T-cell (primary cell): ENCODE measurements at regions not wholly inside any gene's neighbourhood (a gene's known extent, or its start where the extent isn't known, plus 50 kb on each side); places are given as distances from the start of the nearest gene placed in this dataset.

Source experiments
- ATAC-seq, 4 experiments: fragments of 200-7000 bp in 3 of 4; fragments of 150-1000 bp in 1 of 4; cut with Tn5 transposase; replicated peaks in 1 of 4; 1 replicate in 3 of 4; 2 replicates in 1 of 4; pipeline ENCODE4 v1.10.0; 2021; ENCODE audit warnings: moderate library complexity in 3 of 4, mild to moderate bottlenecking in 2 of 4, moderate number of reproducible peaks in 1 of 4
- CTCF ChIA-PET, 2 donors: fragments of 300-600 bp; sonication (Branson Sonifier 250); formaldehyde crosslinking; loops; one replicate each; lab custom pipeline; 2022; ENCODE audit warnings: antibody characterized with exemption in 2 of 2; lab: Charles Lee
- POLR2A ChIA-PET, 2 donors: fragments of 300-600 bp; sonication (Branson Sonifier 250); formaldehyde crosslinking; loops; one replicate each; lab custom pipeline; 2022; ENCODE audit warnings: antibody characterized with exemption in 2 of 2; lab: Charles Lee
- DNase-seq, 35 experiments: peaks; one replicate each; pipeline versions ENCODE4 v3.0.0 to v3.0.0-alpha.2; 2013 to 2023
- H3K27ac ChIP-seq: one replicate; pipeline ENCODE4 v1.5.1; 2013; ENCODE audit warnings: low read length
- H3K27me3 ChIP-seq, 2 experiments: replicated peaks in 1 of 2; 1 replicate in 1 of 2; 2 replicates in 1 of 2; pipeline versions ENCODE4 v1.6.1 to v1.7.0; 2013; ENCODE audit warnings: low read length in 1 of 2, mixed read lengths in 1 of 2; ENCODE audit not compliant: control insufficient read depth in 2 of 2, insufficient read depth in 2 of 2; ENCODE audit errors: extremely low read depth in 1 of 2
- H3K36me3 ChIP-seq, 2 donors: 1 replicate in 1 of 2; 2 replicates in 1 of 2; pipeline versions ENCODE4 v1.6.1 to v1.7.0; 2013; ENCODE audit warnings: low read length in 1 of 2; ENCODE audit not compliant: control insufficient read depth in 2 of 2, insufficient read depth in 1 of 2; ENCODE audit errors: extremely low read depth in 1 of 2
- H3K4me1 ChIP-seq, 2 experiments: 1 replicate in 1 of 2; 2 replicates in 1 of 2; pipeline versions ENCODE4 v1.6.1 to v1.7.0; 2013; ENCODE audit warnings: low read length in 2 of 2, mixed read lengths in 1 of 2; ENCODE audit not compliant: insufficient read depth in 2 of 2, control insufficient read depth in 1 of 2; ENCODE audit errors: extremely low read depth in 1 of 2
- H3K4me3 ChIP-seq, 2 donors: 1 replicate in 1 of 2; 2 replicates in 1 of 2; pipeline versions ENCODE4 v1.5.1 to v1.7.0; 2013; ENCODE audit warnings: mild to moderate bottlenecking in 2 of 2, low read length in 1 of 2, moderate library complexity in 1 of 2; ENCODE audit not compliant: control insufficient read depth in 1 of 2; ENCODE audit errors: extremely low read depth in 1 of 2
- H3K9me3 ChIP-seq: 2 replicates; pipeline ENCODE4 v1.7.0; 2013
- H3K27ac Mint-ChIP-seq, 2 donors: one replicate each; pipeline ENCODE4 v1.8.0; 2020 to 2021; ENCODE audit warnings: mild to moderate bottlenecking in 2 of 2, mixed read lengths in 2 of 2
- H3K27me3 Mint-ChIP-seq, 2 donors: one replicate each; pipeline ENCODE4 v1.8.0; 2021 to 2022; ENCODE audit warnings: mixed read lengths in 2 of 2
- H3K36me3 Mint-ChIP-seq: one replicate; pipeline ENCODE4 v1.8.0; 2021; ENCODE audit warnings: mixed read lengths
- H3K4me1 Mint-ChIP-seq, 3 donors: one replicate each; pipeline ENCODE4 v1.8.0; 2020 to 2022; ENCODE audit warnings: mixed read lengths in 3 of 3, mild to moderate bottlenecking in 1 of 3
- H3K4me3 Mint-ChIP-seq, 3 donors: one replicate each; pipeline ENCODE4 v1.8.0; 2020 to 2022; ENCODE audit warnings: mild to moderate bottlenecking in 3 of 3, mixed read lengths in 3 of 3, moderate library complexity in 3 of 3
- H3K9me3 Mint-ChIP-seq, 3 donors: one replicate each; pipeline ENCODE4 v1.8.0; 2020 to 2022; ENCODE audit warnings: mixed read lengths in 3 of 3
- WGBS: methylation state at CpG from one replicate; pipeline ENCODE4 v1.1.5; 2013; ENCODE audit warnings: missing lambda C conversion rate; ENCODE audit not compliant: insufficient coverage; 5-methylcytosine and 5-hydroxymethylcytosine counted together

DNA sequence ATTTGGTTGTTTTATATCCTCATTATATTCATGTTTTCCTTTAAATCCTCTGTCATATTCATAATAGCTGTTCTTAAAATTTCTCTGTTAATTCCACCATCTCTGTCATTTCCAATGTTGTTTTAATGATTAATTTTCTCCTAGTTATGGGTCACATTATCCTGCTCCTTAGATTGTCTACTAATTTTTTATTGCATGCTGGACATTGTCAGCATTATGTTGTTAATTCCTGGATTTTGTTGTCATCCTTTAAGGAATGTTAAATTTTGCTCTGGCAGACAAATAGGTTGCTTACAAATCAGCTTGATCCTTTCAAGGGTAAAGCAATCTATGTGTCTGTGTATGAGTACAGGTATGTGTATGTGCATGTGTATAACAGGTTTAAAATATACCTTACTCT lies 393.8 kb upstream of the POU3F1 start:
- no peak overlapping the region for H3K27ac ChIP-seq
- H3K4me3 ChIP-seq: no peak overlapping the region
- no peaks in the 10 kb centered on the region for H3K9me3 ChIP-seq
- no peak for ATAC-seq
- Mint-ChIP-seq H3K27ac (no peak overlapping the region), H3K9me3 (peaks cover 15 to 26% (median 18%) of the 10 kb centered on the region in 3 donors), H3K36me3 (no peaks in the 10 kb centered on the region), H3K27me3 (peaks cover 22 to 38% of the 10 kb centered on the region in 2 donors), H3K4me1 (no peaks in the 10 kb centered on the region), H3K4me3 (no peak overlapping the region)
- peaks cover 0 to 11% of the 10 kb centered on the region in 2 experiments for H3K27me3 ChIP-seq
- ChIA-PET CTCF (no interaction called here), POLR2A (no interaction called here)
- DNase-seq: no peak
- no peaks in the 10 kb centered on the region for H3K4me1 ChIP-seq
- H3K36me3 ChIP-seq: no peaks in the 10 kb centered on the region

DNA sequence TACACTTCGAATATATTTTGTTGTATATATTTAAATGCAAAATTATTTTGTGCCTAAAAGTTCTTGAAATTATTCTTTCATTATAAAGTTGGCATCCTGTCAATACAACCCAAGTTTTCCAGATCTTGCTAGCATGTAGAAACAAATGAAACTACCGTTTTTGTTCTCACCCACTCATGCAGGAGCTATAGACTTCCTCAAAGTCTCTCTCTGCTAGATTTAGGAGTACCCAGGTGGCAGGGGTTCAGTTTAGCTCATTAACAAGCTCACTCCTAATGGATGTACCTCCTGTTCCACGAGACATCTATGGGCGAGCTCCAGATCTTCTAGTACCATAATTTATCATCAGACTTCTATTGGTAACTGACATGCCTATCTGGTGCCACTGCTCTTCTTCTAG lies 390.2 kb upstream of the POU3F1 start:
- no peaks in the 10 kb centered on the region for H3K36me3 Mint-ChIP-seq
- ChIA-PET CTCF (no interaction called here), POLR2A (no interaction called here)
- H3K9me3 Mint-ChIP-seq: peaks cover 12 to 18% (median 15%) of the 10 kb centered on the region in 3 donors
- Histone ChIP-seq H3K27me3 (peaks cover 0 to 15% of the 10 kb centered on the region in 2 experiments), H3K4me1 (no peaks in the 10 kb centered on the region), H3K4me3 (no peak overlapping the region), H3K36me3 (no peaks in the 10 kb centered on the region), H3K27ac (no peak overlapping the region), H3K9me3 (no peaks in the 10 kb centered on the region)
- H3K4me1 Mint-ChIP-seq: no peaks in the 10 kb centered on the region
- peaks cover 20 to 23% of the 10 kb centered on the region in 2 donors for H3K27me3 Mint-ChIP-seq
- DNase-seq: no peak
- H3K27ac Mint-ChIP-seq: no peak overlapping the region
- H3K4me3 Mint-ChIP-seq: no peak overlapping the region
- ATAC-seq: no peak
- 58% methylated on average over 2 of the region's 4 CpGs for WGBS

DNA sequence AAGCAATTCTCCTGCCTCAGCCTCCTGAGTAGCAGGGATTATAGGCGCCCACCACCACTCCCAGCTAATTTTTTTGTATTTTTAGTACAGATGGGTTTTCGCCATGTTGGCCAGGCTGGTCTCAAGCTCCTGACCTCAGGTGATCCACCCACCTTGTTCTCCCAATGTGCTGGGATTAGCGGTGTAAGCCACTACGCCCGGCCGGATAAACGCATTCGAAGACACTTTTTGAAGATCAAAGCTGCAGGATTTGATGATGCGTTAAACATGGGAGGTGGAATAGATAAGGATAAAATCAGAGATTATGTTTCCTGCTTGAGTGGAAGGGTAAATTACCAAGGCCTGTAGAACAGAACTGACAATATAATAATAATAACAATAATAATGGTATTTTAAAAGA lies 389.4 kb upstream of the POU3F1 start:
- Histone ChIP-seq H3K27me3 (peaks cover 0 to 15% of the 10 kb centered on the region in 2 experiments), H3K4me1 (no peaks in the 10 kb centered on the region), H3K36me3 (no peaks in the 10 kb centered on the region), H3K27ac (no peak overlapping the region), H3K9me3 (no peaks in the 10 kb centered on the region), H3K4me3 (no peak overlapping the region)
- ATAC-seq (no peak), DNase-seq (no peak)
- ChIA-PET POLR2A (no interaction called here), CTCF (interaction anchor here in 1 of 2 donors (0.6 kb wide), 1 partner anchor 12 kb away, joined by 3 read pairs; no protein-coding TSS in a partner anchor)
- H3K27me3 Mint-ChIP-seq: peaks cover 23 to 24% of the 10 kb centered on the region in 2 donors
- no peak overlapping the region for H3K4me3 Mint-ChIP-seq
- H3K4me1 Mint-ChIP-seq: no peaks in the 10 kb centered on the region
- no peak overlapping the region for H3K27ac Mint-ChIP-seq
- H3K36me3 Mint-ChIP-seq: no peaks in the 10 kb centered on the region
- peaks cover 7 to 11% (median 8%) of the 10 kb centered on the region in 3 donors for H3K9me3 Mint-ChIP-seq
- 70% methylated on average over 7 of the region's 9 CpGs for WGBS

DNA sequence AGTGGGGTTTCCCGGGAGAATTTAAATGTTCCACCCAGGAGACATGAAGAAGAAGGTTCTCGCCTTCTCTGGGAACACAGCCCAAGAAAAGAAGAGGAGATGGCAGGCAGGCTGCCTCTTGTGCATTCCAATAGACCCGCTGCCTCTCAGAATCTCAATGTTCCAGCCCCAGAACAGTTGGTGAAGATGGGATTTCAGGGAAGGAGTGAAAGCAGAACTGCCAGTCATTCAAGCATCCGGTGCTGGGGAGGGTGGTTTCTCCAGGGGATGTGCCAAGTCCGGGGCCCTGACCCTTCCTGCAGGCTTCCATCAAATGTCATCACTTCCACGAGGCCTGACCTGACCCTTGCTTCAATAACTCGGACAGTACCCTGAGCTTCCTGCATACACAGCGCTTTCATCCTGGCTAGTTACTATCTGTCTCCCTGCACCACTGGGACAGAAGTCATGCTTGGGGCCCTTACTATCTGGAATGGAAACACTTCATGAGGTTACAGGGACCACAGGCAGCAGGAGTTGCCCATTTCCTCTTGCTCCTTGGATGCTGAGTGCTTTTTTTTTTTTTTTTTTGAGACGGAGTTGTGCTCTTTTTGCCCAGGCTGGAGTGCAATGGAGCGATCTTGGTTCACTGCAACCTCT lies 386.6 kb upstream of the POU3F1 start:
- no peaks in the 10 kb centered on the region for H3K4me1 Mint-ChIP-seq
- Histone ChIP-seq H3K9me3 (no peaks in the 10 kb centered on the region), H3K4me3 (no peak overlapping the region), H3K4me1 (no peaks in the 10 kb centered on the region), H3K27me3 (peaks cover 0 to 15% of the 10 kb centered on the region in 2 experiments), H3K27ac (no peak overlapping the region), H3K36me3 (no peaks in the 10 kb centered on the region)
- ChIA-PET CTCF (no interaction called here), POLR2A (no interaction called here)
- no peak overlapping the region for H3K4me3 Mint-ChIP-seq
- WGBS: 86% methylated on average over 2 of the region's 10 CpGs
- no peaks in the 10 kb centered on the region for H3K36me3 Mint-ChIP-seq
- ATAC-seq (no peak), DNase-seq (no peak)
- no peaks in the 10 kb centered on the region for H3K9me3 Mint-ChIP-seq
- H3K27me3 Mint-ChIP-seq: peaks cover 17 to 20% of the 10 kb centered on the region in 2 donors
- H3K27ac Mint-ChIP-seq: no peak overlapping the region

DNA sequence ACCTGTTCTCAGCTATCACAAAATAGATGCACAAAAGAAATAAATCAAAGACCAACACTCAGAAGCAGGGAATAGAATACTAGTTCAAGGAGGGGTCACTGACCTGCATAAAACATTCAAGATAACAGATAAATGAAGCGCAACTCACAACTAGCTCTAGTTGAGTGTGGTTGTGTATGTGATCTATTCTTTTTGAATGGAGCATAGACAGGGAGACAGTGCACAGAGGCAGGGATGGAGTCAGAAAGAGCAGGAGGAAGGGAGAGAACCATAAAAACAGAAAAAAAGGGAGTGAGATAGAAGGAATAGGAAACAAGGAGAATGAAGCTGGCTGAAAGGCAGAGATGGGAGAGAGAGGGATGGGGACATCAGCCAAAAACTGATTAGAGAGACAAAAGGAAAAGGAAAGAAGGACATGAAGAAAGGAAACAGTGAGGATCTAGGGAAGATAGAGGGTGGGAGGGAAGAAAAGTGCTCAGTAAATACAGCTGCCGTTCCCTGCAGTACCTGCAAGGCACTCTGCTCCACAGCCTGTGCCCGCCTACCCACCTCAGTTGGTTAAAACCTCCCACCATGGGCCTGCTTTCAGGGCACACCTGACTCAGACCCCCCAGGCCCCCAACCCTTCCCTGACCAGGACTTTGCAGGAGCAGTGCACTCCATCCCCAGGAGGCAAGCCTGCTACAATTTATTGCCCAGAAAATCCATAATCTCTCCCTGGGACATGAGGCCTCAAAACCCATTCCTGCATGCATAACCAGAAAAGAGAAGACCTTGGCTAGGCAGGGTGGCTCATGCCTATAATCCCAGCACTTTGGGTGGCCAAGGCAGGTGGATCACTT lies 385.2 kb upstream of the POU3F1 start:
- no peak overlapping the region for H3K27ac ChIP-seq
- no peak for DNase-seq
- ChIA-PET CTCF (no interaction called here), POLR2A (no interaction called here)
- no peak overlapping the region for H3K4me3 ChIP-seq
- H3K4me1 ChIP-seq: no peaks in the 10 kb centered on the region
- Mint-ChIP-seq H3K27ac (no peak overlapping the region), H3K27me3 (peaks cover 15 to 18% of the 10 kb centered on the region in 2 donors), H3K4me1 (no peaks in the 10 kb centered on the region), H3K9me3 (no peaks in the 10 kb centered on the region), H3K4me3 (no peak overlapping the region), H3K36me3 (no peaks in the 10 kb centered on the region)
- no peaks in the 10 kb centered on the region for H3K9me3 ChIP-seq
- H3K27me3 ChIP-seq: peaks cover 0 to 12% of the 10 kb centered on the region in 2 experiments
- no peak for ATAC-seq
- no peaks in the 10 kb centered on the region for H3K36me3 ChIP-seq
- 73% methylated on average over 1 of the region's 3 CpGs for WGBS

DNA sequence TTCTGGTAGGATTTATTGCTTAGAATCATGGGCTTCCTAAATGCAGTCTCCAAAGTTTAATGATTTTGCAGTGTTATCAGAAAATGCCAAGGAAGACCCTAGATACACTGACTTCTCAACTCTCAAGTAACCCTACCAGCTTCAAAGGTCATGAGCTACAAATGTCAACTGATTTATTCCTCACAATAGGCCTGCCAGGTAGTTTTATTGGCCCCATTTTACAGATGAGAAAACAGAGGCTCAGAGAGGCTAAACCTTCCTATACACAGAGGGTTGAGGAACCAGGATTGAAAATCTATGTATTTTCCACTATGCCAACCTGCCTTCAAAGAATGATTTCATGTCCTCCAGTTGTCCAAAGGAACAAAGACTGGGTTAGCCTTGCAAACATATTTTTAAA lies 384.4 kb upstream of the POU3F1 start:
- DNase-seq: no peak
- no peak for ATAC-seq
- POLR2A ChIA-PET: no interaction called here

More for the DNA sequence above, 384.4 kb upstream of the POU3F1 start:
- Mint-ChIP-seq H3K27me3 (peaks cover 22 to 25% of the 10 kb centered on the region in 2 donors), H3K36me3 (no peaks in the 10 kb centered on the region), H3K27ac (no peak overlapping the region), H3K4me1 (no peaks in the 10 kb centered on the region), H3K4me3 (no peak overlapping the region), H3K9me3 (no peaks in the 10 kb centered on the region)
- Histone ChIP-seq H3K27me3 (peaks cover 0 to 12% of the 10 kb centered on the region in 2 experiments), H3K4me3 (no peak overlapping the region), H3K27ac (no peak overlapping the region), H3K9me3 (no peaks in the 10 kb centered on the region), H3K4me1 (no peaks in the 10 kb centered on the region), H3K36me3 (no peaks in the 10 kb centered on the region)
- CTCF ChIA-PET: no interaction called here
